ENCODE measurements at regions not wholly inside any gene's neighbourhood (a gene's known extent, or its start where the extent isn't known, plus 50 kb on each side); places are given as distances from the start of the nearest gene placed in this dataset.

DNA sequence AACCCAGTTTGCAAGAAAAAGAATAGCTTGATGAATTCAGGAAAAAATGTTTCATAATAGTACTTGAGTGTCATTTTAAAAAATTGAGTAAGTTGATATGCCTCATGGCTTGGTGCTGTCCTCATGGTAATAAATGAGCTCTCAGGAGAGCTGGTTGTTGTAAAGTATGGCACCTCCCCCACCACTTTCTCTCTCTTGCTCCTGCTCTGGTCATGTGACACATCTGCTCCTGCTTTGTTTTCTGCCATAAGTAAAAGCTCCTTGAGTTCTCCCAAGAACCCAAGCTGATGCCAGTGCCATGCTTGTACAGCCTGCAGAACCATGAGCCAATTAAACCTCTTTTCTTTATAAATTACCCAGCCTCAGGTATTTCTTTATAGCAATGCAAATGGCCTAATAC lies 108.8 kb upstream of the CRBN start:
- ChIA-PET CTCF (no interaction called here), POLR2A (no interaction called here)

DNA sequence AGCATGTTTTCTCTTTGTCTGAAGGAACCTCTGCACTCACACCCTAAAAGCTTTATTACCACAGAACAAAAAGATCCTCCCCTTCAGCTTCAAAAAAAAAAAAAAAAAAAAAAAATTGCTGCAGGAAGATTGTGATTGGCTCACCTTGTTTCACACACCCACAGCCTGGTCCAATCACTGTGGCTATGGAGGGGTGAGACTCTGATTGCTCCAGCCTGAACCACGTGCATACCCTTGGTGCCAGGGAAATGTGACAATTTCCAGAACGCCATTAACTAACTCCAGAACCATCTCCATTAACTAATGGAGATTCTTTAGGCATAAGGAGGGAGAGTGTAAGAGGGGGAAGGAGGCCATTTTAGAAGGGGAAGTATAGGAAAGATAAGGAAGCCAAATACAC lies 106.5 kb upstream of the CRBN start:
- POLR2A ChIA-PET: no interaction called here
- CTCF ChIA-PET: no interaction called here

DNA sequence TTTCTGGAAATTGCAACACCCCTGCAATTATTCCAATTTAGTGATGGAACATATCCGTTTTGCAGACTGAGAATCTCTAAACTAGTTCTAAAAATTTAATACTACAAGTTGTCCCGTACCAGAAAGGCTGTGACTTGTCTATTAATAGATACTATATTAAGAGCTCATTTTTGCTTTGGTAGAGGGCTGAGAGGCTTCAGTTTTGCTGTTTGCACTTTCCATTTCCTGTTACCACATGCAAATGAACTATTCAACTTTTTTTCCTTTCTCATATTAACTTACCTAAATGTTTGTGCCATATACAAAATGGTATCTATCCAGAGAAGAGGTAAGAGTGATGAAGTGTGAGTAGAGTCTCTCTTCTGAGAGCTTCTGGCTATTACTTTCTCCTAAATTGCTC lies 101.5 kb upstream of the CRBN start:
- ChIA-PET POLR2A (no interaction called here), CTCF (no interaction called here)

DNA sequence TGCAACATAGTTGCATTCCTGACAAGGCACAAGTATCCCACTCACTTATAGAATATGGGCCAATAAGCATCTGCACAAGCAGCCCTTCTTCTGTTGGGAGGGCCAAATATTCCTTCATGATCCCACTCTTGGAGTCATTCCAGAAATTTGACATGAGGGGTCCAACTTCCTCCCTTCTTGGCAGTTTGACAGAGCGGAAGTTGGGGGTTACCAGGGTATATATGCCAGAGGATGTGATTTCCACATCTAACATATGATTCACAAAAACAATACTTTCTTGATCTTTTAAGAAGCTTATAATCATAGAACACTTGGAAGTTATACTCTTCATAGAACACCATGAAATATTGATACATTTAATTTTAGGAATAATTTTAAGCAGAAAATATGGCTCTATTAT lies 100.9 kb upstream of the CRBN start:
- ChIA-PET POLR2A (no interaction called here), CTCF (no interaction called here)

DNA sequence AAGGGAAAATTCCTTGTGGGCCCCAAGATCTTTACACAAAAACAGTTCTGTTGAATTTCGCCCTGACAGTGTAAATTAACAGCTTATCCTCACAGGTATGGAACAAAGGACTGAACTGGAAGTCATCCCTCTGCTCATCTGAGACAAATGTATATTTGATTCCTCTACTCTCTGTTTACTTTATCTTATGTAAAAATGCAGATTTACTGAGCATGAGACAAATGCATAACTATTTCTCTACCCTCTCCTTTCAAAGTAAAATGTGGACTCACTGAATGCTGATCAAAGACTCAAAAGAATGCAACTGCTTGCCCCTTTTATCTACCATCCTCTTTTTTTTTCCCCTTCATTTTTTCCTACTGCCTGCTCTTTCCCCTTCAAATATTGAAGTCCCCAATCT lies 98.6 kb upstream of the CRBN start:
- CTCF ChIA-PET: no interaction called here
- POLR2A ChIA-PET: no interaction called here

DNA sequence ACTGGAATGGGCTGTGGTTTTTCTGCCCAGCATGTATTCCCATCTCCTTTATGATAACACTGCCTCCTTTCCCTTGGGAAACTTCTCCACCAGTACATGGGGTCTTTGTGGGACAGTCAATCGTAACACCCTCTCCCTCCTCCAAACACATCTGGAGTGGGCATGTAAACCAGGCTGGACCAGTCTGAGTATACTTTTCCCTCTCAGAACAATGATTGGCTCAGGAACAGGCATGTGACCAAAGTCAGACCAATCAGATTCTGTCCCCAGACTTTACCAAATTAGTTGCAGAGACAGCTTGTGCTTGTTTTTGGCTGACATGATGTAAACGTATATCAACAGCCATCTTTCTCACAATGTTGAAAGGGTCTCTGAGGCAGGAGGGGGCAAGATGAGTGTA lies 97.1 kb upstream of the CRBN start:
- CTCF ChIA-PET: no interaction called here
- POLR2A ChIA-PET: no interaction called here

DNA sequence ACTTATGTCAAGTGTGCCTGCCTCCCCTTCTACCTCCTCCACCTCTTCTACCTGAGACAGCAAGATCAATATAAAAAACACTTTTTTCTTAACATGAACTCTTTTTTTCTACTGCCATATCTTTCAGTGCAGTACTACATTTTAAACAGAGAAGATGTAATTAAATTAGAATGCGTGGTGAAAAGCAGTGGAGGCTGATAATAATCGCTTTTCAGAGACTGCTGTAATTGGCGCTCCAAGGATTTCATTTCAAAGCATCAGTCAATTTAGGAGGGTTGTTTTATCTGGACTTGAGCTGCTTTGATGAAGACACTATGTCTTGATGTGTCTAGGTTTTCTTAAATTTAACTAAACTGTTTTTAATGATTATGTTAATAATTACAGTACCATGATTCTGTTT lies 85.3 kb upstream of the CRBN start:
- POLR2A ChIA-PET: no interaction called here
- CTCF ChIA-PET: no interaction called here

DNA sequence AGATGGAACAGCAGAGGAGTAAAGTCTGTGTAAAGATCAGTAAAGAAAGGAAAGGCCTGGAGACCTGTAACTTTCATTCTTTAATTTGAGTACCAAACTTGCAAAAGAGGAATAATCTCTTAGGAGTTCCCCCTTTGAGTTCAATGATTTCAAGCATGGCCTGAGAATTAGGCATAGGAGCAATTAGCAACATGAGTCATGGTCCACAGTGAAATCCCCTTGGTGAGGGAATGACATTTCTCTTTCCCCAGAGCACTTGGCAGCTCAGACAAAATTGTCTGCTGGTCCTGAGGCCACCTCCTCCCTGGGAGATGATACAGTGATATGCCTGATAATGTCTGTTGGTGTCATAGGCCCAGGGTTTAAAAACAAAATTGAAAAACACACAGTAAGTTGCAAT lies 81.4 kb upstream of the CRBN start:
- ChIA-PET CTCF (no interaction called here), POLR2A (no interaction called here)

DNA sequence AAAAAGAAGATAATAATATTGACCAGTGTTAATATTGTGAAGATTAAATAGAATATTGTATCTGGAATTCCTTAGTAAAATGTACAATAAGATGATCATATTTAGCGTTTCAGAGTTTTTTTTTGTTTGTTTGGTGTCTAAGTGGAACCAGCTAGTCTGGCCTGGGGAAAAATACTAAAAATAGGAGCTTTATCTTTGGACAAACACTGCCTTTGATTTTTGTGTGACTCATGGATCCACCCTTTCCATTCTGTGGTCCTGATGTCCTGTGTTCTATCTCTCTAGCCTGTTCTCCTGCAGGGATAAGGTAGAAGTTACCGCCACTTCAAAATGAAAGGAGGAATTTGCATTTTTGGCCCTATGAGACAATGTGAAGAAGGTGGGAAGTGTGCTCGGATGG lies 79.7 kb upstream of the CRBN start:
- ChIA-PET CTCF (interaction anchor here (1.4 kb wide), 1 partner anchor 22 kb away, joined by 3 read pairs; no protein-coding TSS in a partner anchor), POLR2A (no interaction called here)

DNA sequence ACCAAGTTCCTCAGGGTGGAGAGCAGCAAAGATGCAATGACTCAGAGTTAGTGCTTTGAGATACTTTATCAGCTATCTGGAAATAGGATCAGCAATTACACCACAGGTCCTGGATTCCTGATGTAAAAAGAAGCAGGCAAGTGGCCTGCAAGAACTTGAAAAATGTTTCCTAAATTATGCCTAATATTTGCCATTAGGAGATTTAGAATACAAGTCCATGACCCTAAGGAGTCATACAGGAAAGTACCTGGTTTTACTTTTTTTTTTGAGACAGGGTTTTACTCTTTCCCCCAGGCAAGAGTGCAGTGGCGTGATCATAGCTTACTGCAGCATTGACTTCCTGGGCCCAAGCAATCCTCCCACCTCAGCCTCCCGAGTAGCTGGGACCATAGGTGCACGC lies 78.8 kb upstream of the CRBN start:
- CTCF ChIA-PET: no interaction called here
- POLR2A ChIA-PET: no interaction called here

DNA sequence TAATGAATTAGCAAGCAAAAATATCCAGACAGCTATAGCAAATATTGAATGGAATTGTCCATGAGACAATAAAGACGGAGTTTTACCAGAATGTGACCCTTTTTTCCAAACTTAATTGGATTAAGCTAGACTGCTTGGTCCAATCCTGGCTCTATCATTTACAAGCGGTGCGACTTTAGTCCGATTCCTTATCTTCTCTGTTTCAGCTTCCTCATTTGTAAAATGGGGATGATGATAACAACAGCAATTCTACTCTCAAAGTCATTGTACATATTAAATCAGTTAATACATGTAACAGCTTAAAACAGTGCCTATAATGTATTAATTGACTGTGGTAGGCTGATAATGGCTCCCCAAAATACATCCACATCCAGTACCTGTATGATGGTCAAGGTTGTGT lies 62.1 kb upstream of the CRBN start:
- ChIA-PET POLR2A (no interaction called here), CTCF (no interaction called here)

DNA sequence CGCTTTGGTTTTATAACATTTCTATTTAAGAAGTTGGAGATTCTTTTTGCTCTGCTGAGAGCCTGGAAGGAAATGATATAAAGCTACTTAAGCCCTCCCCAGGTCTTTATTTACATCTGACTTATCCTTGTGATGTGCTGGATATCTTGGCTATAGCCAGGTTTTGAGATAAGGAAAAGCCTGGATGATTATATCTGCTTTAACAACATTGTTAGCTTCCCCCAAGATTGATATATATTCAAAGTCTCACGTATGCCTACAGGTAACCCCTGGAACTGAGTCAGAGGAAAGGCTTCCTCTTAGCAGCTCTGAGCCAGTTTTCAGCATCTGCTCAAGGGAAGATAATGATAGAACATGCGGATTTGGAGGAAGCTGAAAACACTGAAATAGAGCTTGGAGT lies 61.5 kb upstream of the CRBN start:
- ChIA-PET CTCF (no interaction called here), POLR2A (no interaction called here)

DNA sequence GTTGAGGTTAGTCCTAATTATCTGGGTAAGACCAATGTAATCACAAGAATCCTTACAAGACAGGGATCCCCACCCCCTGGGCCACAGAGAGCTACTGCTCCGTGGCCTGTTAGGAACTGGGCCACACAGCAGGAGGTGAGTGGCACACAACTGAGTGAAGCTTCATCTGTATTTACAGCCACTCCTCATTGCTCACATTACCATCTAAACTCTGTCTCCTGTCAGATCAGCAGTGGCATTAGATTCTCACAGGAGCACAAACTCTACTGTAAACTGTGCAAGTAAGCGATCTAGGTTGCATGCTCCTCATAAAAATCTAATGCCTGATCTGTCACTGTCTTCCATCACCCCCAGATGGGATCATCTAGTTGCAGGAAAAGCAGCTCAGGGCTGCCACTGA lies 58.5 kb upstream of the CRBN start:
- ChIA-PET POLR2A (no interaction called here), CTCF (no interaction called here)

DNA sequence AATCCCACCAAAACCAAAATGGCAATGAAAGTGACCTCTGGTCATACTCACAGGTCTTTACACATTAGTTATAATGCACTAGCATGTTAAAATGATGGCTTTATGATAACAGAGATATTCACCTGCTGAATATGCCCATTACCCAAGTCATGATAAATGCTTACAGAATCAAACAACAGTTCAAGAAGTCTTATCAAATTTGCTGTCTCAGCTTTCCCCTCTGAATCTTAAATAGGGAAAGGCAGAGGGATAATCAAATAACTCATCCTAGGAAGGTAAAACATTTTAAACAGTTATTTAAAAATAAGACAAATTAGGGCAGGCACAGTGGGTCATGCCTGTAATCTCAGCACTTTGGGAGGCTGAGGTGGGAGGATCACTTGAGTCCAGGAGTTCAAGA lies 52.8 kb upstream of the CRBN start:
- ChIA-PET CTCF (no interaction called here), POLR2A (no interaction called here)

Data from activated CD8-positive, alpha-beta memory T cell treated with anti-CD3 and anti-CD28 coated beads for 36 hours (primary cell).